ENCODE measurements at regions not wholly inside any gene's neighbourhood (a gene's known extent, or its start where the extent isn't known, plus 50 kb on each side); places are given as distances from the start of the nearest gene placed in this dataset.
"Not testable (repeated sequence)": the region's sequence is repeated elsewhere in the genome, so short reads cannot be mapped to it uniquely, and the experiment has no call there.

GRCh38 chr6:26957399-26958127, 289.9 kb upstream of the PRSS16 start:
- not testable (repeated sequence) for H3K36me3 ChIP-seq (ENCODE audit: control insufficient read depth, insufficient read depth, low read length); H3K4me1 ChIP-seq (ENCODE audit: control insufficient read depth, insufficient read depth, low read length); H3K27me3 ChIP-seq (ENCODE audit: control insufficient read depth, insufficient read depth, low read length); H3K9me3 ChIP-seq (ENCODE audit: control insufficient read depth, low read depth, low read length)
- no CpG with 5 or more reads among the region's 6 CpGs for whole genome bisulfite sequencing (ENCODE audit: insufficient coverage, low lambda C conversion rate)
- peak overlapping the region; percentile 49 for H3K4me3 ChIP-seq (ENCODE audit: low read length)
- DNase-seq: peak; percentile 0 to 52
- peak overlapping the region; percentile 82 for H3K27ac ChIP-seq (ENCODE audit: low read length)

- H3K9me3 ChIP-seq (ENCODE audit: control insufficient read depth, low read depth, low read length); H3K27me3 ChIP-seq (ENCODE audit: control insufficient read depth, insufficient read depth, low read length); H3K4me3 ChIP-seq (ENCODE audit: low read length); H3K27ac ChIP-seq (ENCODE audit: low read length); DNase-seq; H3K36me3 ChIP-seq (ENCODE audit: control insufficient read depth, insufficient read depth, low read length); H3K4me1 ChIP-seq (ENCODE audit: control insufficient read depth, insufficient read depth, low read length): not testable (repeated sequence)
These were observed 286.3 kb upstream of the PRSS16 start for GRCh38 chr6:26961236-26961635.

GRCh38 chr6:27002447-27002846, 245.1 kb upstream of the PRSS16 start:
- no peaks in the 10 kb centered on the region for H3K36me3 ChIP-seq (ENCODE audit: control insufficient read depth, insufficient read depth, low read length)
- no peak overlapping the region for H3K4me3 ChIP-seq (ENCODE audit: low read length)
- no CpG with 5 or more reads among the region's 15 CpGs for WGBS (ENCODE audit: insufficient coverage, low lambda C conversion rate)
- no peaks in the 10 kb centered on the region for H3K4me1 ChIP-seq (ENCODE audit: control insufficient read depth, insufficient read depth, low read length)
- no peak overlapping the region for H3K27ac ChIP-seq (ENCODE audit: low read length)
- no peaks in the 10 kb centered on the region for H3K27me3 ChIP-seq (ENCODE audit: control insufficient read depth, insufficient read depth, low read length)
- H3K9me3 ChIP-seq (ENCODE audit: control insufficient read depth, low read depth, low read length): no peaks in the 10 kb centered on the region
- no peak for DNase-seq

GRCh38 chr6:27007020-27007419, 240.5 kb upstream of the PRSS16 start:
- DNase-seq: no peak
- Histone ChIP-seq H3K4me3 (ENCODE audit: low read length) (no peak overlapping the region), H3K27ac (ENCODE audit: low read length) (no peak overlapping the region), H3K36me3 (ENCODE audit: control insufficient read depth, insufficient read depth, low read length) (no peaks in the 10 kb centered on the region), H3K27me3 (ENCODE audit: control insufficient read depth, insufficient read depth, low read length) (no peaks in the 10 kb centered on the region), H3K9me3 (ENCODE audit: control insufficient read depth, low read depth, low read length) (peaks cover 9% of the 10 kb centered on the region), H3K4me1 (ENCODE audit: control insufficient read depth, insufficient read depth, low read length) (no peaks in the 10 kb centered on the region)
- WGBS (ENCODE audit: insufficient coverage, low lambda C conversion rate): no CpG with 5 or more reads among the region's 2 CpGs

- not testable (repeated sequence) for H3K9me3 ChIP-seq (ENCODE audit: control insufficient read depth, low read depth, low read length); H3K4me3 ChIP-seq (ENCODE audit: low read length); H3K27me3 ChIP-seq (ENCODE audit: control insufficient read depth, insufficient read depth, low read length); DNase-seq; H3K27ac ChIP-seq (ENCODE audit: low read length); H3K4me1 ChIP-seq (ENCODE audit: control insufficient read depth, insufficient read depth, low read length); H3K36me3 ChIP-seq (ENCODE audit: control insufficient read depth, insufficient read depth, low read length)
- WGBS (ENCODE audit: insufficient coverage, low lambda C conversion rate): no CpG with 5 or more reads among the region's 10 CpGs
These were observed 238.9 kb upstream of the PRSS16 start for GRCh38 chr6:27008613-27009012.

GRCh38 chr6:27014053-27014452, 233.4 kb upstream of the PRSS16 start:
- not testable (repeated sequence) for DNase-seq; H3K9me3 ChIP-seq (ENCODE audit: control insufficient read depth, low read depth, low read length); H3K4me3 ChIP-seq (ENCODE audit: low read length); H3K4me1 ChIP-seq (ENCODE audit: control insufficient read depth, insufficient read depth, low read length); H3K36me3 ChIP-seq (ENCODE audit: control insufficient read depth, insufficient read depth, low read length); H3K27me3 ChIP-seq (ENCODE audit: control insufficient read depth, insufficient read depth, low read length); H3K27ac ChIP-seq (ENCODE audit: low read length)
- no CpG with 5 or more reads among the region's 2 CpGs for WGBS (ENCODE audit: insufficient coverage, low lambda C conversion rate)

GRCh38 chr6:27016689-27017088, 230.8 kb upstream of the PRSS16 start:
- H3K27ac ChIP-seq (ENCODE audit: low read length): no peak overlapping the region
- no CpG with 5 or more reads among the region's 1 CpG for WGBS (ENCODE audit: insufficient coverage, low lambda C conversion rate)
- DNase-seq: no peak
- H3K4me1 ChIP-seq (ENCODE audit: control insufficient read depth, insufficient read depth, low read length): no peaks in the 10 kb centered on the region
- no peaks in the 10 kb centered on the region for H3K9me3 ChIP-seq (ENCODE audit: control insufficient read depth, low read depth, low read length)
- no peaks in the 10 kb centered on the region for H3K27me3 ChIP-seq (ENCODE audit: control insufficient read depth, insufficient read depth, low read length)
- no peaks in the 10 kb centered on the region for H3K36me3 ChIP-seq (ENCODE audit: control insufficient read depth, insufficient read depth, low read length)
- H3K4me3 ChIP-seq (ENCODE audit: low read length): no peak overlapping the region

GRCh38 chr6:27018401-27018800, 229.1 kb upstream of the PRSS16 start:
- WGBS (ENCODE audit: insufficient coverage, low lambda C conversion rate): 96% methylated on average over 4 of the region's 6 CpGs
- not testable (repeated sequence) for H3K36me3 ChIP-seq (ENCODE audit: control insufficient read depth, insufficient read depth, low read length); H3K9me3 ChIP-seq (ENCODE audit: control insufficient read depth, low read depth, low read length); H3K27ac ChIP-seq (ENCODE audit: low read length); H3K4me3 ChIP-seq (ENCODE audit: low read length); H3K4me1 ChIP-seq (ENCODE audit: control insufficient read depth, insufficient read depth, low read length); DNase-seq; H3K27me3 ChIP-seq (ENCODE audit: control insufficient read depth, insufficient read depth, low read length)

GRCh38 chr6:27019651-27020552, 227.6 kb upstream of the PRSS16 start:
- Histone ChIP-seq H3K9me3 (ENCODE audit: control insufficient read depth, low read depth, low read length) (no peaks in the 10 kb centered on the region), H3K27me3 (ENCODE audit: control insufficient read depth, insufficient read depth, low read length) (no peaks in the 10 kb centered on the region), H3K4me1 (ENCODE audit: control insufficient read depth, insufficient read depth, low read length) (no peaks in the 10 kb centered on the region), H3K36me3 (ENCODE audit: control insufficient read depth, insufficient read depth, low read length) (no peaks in the 10 kb centered on the region), H3K4me3 (ENCODE audit: low read length) (peak overlapping the region; percentile 66), H3K27ac (ENCODE audit: low read length) (peak overlapping the region; percentile 87)
- peak; percentile 89 to 91 for DNase-seq
- WGBS (ENCODE audit: insufficient coverage, low lambda C conversion rate): no CpG with 5 or more reads among the region's 58 CpGs

- Histone ChIP-seq H3K36me3 (ENCODE audit: control insufficient read depth, insufficient read depth, low read length) (no peaks in the 10 kb centered on the region), H3K27ac (ENCODE audit: low read length) (peak overlapping the region; percentile 87), H3K4me3 (ENCODE audit: low read length) (peak overlapping the region; percentile 66), H3K9me3 (ENCODE audit: control insufficient read depth, low read depth, low read length) (no peaks in the 10 kb centered on the region), H3K27me3 (ENCODE audit: control insufficient read depth, insufficient read depth, low read length) (no peaks in the 10 kb centered on the region), H3K4me1 (ENCODE audit: control insufficient read depth, insufficient read depth, low read length) (no peaks in the 10 kb centered on the region)
- DNase-seq: no peak
- WGBS (ENCODE audit: insufficient coverage, low lambda C conversion rate): 76% methylated on average over 6 of the region's 9 CpGs
These were observed 227.0 kb upstream of the PRSS16 start for GRCh38 chr6:27020553-27020880.

- 100% methylated on average over 2 of the region's 4 CpGs for WGBS (ENCODE audit: insufficient coverage, low lambda C conversion rate)
- no peak overlapping the region for H3K27ac ChIP-seq (ENCODE audit: low read length)
- H3K9me3 ChIP-seq (ENCODE audit: control insufficient read depth, low read depth, low read length): no peaks in the 10 kb centered on the region
- H3K36me3 ChIP-seq (ENCODE audit: control insufficient read depth, insufficient read depth, low read length): no peaks in the 10 kb centered on the region
- no peak overlapping the region for H3K4me3 ChIP-seq (ENCODE audit: low read length)
- DNase-seq: no peak
- H3K27me3 ChIP-seq (ENCODE audit: control insufficient read depth, insufficient read depth, low read length): no peaks in the 10 kb centered on the region
- H3K4me1 ChIP-seq (ENCODE audit: control insufficient read depth, insufficient read depth, low read length): no peaks in the 10 kb centered on the region
These were observed 223.8 kb upstream of the PRSS16 start for GRCh38 chr6:27023664-27024063.

Data from large intestine (tissue), 3 donors.